A673 (cell line): ENCODE measurements at regions not wholly inside any gene's neighbourhood (a gene's known extent, or its start where the extent isn't known, plus 50 kb on each side); places are given as distances from the start of the nearest gene placed in this dataset.

Experiments
- CTCF ChIP-seq: fragments of 300-800, 200-600 bp; sonication (generic); conservative IDR thresholded peaks from 2 replicates; pipeline ENCODE4 v1.5.1; 2017; ENCODE audit warnings: low read depth, mild to moderate bottlenecking, antibody characterized with exemption, low read length, moderate library complexity, mixed read lengths
- EZH2 ChIP-seq: fragments of 200-600 bp; sonication (generic); IDR thresholded peaks from 2 replicates; pipeline ENCODE4 v1.6.1; 2017; ENCODE audit warnings: borderline replicate concordance, low read depth, mild to moderate bottlenecking, mixed read lengths, antibody characterized with exemption, low read length; ENCODE audit not compliant: poor library complexity, severe bottlenecking

GRCh38 chr2:5389740-5390139 is 302.4 kb upstream of the SOX11 start:
- TF ChIP-seq CTCF (no peak), EZH2 (no peak)
